UCSD-AML1 (cell line): ENCODE measurements at regions not wholly inside any gene's neighbourhood (a gene's known extent, or its start where the extent isn't known, plus 50 kb on each side); places are given as distances from the start of the nearest gene placed in this dataset.
"Not testable (repeated sequence)": the region's sequence is repeated elsewhere in the genome, so short reads cannot be mapped to it uniquely, and the experiment has no call there.

Experiments used
- DNase-seq: peaks from one replicate; lab custom pipeline; 2025; ENCODE audit not compliant: unreplicated experiment; lab: John Stamatoyannopoulos, UW

- no peak for DNase-seq
Measured at GRCh38 chr20:19110285-19110684, 102.2 kb upstream of the SLC24A3 start.

- no peak for DNase-seq
Measured at GRCh38 chr20:19110881-19111460, 101.5 kb upstream of the SLC24A3 start.

GRCh38 chr20:19112828-19113227 is 99.6 kb upstream of the SLC24A3 start:
- no peak for DNase-seq

GRCh38 chr20:19113343-19113930 is 99.0 kb upstream of the SLC24A3 start:
- DNase-seq = no peak

- DNase-seq = no peak
Measured at GRCh38 chr20:19114410-19114809, 98.0 kb upstream of the SLC24A3 start.

GRCh38 chr20:19115581-19115980 is 96.9 kb upstream of the SLC24A3 start:
- DNase-seq = no peak

- DNase-seq = no peak
Measured at GRCh38 chr20:19120011-19120410, 92.4 kb upstream of the SLC24A3 start.

GRCh38 chr20:19120569-19120968 is 91.9 kb upstream of the SLC24A3 start:
- DNase-seq = no peak

GRCh38 chr20:19121463-19121862 is 91.0 kb upstream of the SLC24A3 start:
- DNase-seq = no peak

GRCh38 chr20:19121916-19122315 is 90.5 kb upstream of the SLC24A3 start:
- no peak for DNase-seq

GRCh38 chr20:19122395-19122794 is 90.0 kb upstream of the SLC24A3 start:
- DNase-seq = no peak

- DNase-seq = no peak
Measured at GRCh38 chr20:19125508-19125907, 86.9 kb upstream of the SLC24A3 start.

GRCh38 chr20:19129306-19129705 is 83.1 kb upstream of the SLC24A3 start:
- no peak for DNase-seq

GRCh38 chr20:19129976-19130612 is 82.3 kb upstream of the SLC24A3 start:
- no peak for DNase-seq

- DNase-seq = no peak
Measured at GRCh38 chr20:19130613-19130984, 81.8 kb upstream of the SLC24A3 start.

GRCh38 chr20:19137641-19138040 is 74.8 kb upstream of the SLC24A3 start:
- DNase-seq = no peak

- no peak for DNase-seq
Measured at GRCh38 chr20:19138758-19139157, 73.7 kb upstream of the SLC24A3 start.

GRCh38 chr20:19139584-19139983 is 72.9 kb upstream of the SLC24A3 start:
- DNase-seq = not testable (repeated sequence)

- no peak for DNase-seq
Measured at GRCh38 chr20:19141998-19142397, 70.4 kb upstream of the SLC24A3 start.

GRCh38 chr20:19143890-19144289 is 68.6 kb upstream of the SLC24A3 start:
- DNase-seq = no peak

GRCh38 chr20:19161336-19161735 is 51.1 kb upstream of the SLC24A3 start:
- DNase-seq = no peak
